ENCODE measurements at regions not wholly inside any gene's neighbourhood (a gene's known extent, or its start where the extent isn't known, plus 50 kb on each side); places are given as distances from the start of the nearest gene placed in this dataset.

DNA sequence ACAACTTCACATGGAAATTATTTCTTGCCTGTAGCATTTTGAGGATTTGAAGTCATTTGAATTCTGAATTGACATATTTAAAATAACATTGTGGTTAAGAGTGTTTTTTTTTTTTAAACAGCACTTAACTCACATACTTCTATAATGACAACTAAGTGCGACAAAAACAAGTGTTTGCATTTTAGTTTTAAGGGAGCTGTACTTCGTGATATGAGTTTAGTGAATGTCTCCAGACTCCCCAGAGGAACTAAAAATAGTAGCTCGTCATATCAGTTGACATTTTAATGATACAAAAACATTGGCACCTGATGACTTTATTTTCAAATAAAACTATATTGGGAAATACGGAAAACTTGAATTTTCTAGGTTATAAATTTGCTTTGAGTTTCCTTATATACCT lies 389.6 kb upstream of the MON1B start:
- ATAC-seq (ENCODE audit: low FRiP score): no peak
- no peaks in the 10 kb centered on the region for H3K27me3 ChIP-seq (ENCODE audit: control insufficient read depth in 1 of 2, insufficient read depth in 2 of 2, low read length in 1 of 2)
- H3K4me3 ChIP-seq (ENCODE audit: low read length in 2 of 2): no peak overlapping the region
- peaks cover 4% of the 10 kb centered on the region for H3K9me3 ChIP-seq (ENCODE audit: control insufficient read depth, low read length)
- intact Hi-C loops (cut with DNase I): no loop called here
- H3K27ac ChIP-seq (ENCODE audit: low read depth in 1 of 2, low read length in 2 of 2): no peak overlapping the region
- no peaks in the 10 kb centered on the region for H3K4me1 ChIP-seq (ENCODE audit: control insufficient read depth in 1 of 2, insufficient read depth in 2 of 2, low read length in 2 of 2)
- no peaks in the 10 kb centered on the region for H3K36me3 ChIP-seq (ENCODE audit: control insufficient read depth in 1 of 2, insufficient read depth in 2 of 2, low read length in 1 of 2)
- no peak for DNase-seq
- WGBS, 2 donors: 35 to 42% methylated on average over 4 of the region's 4 CpGs

DNA sequence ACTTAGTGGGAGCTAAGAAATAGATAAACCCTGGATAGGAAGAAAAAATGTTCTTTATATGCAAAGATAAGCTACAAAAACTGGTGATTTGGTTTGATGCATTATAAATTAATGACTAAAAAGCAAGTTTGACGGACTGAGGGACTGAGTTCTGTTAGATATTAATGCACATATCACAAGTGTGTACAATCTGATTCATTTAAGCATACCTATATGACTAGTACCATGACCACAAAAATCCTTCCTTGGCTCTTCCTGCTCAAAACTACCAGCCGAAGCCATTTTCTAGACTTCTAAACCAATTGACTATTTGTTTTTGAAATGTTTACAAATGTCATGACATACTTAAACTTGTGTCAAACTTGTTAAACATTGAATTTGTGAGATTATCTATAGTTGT lies 374.5 kb upstream of the MON1B start:
- Histone ChIP-seq H3K9me3 (ENCODE audit: control insufficient read depth, low read length) (peaks cover 2% of the 10 kb centered on the region), H3K4me3 (ENCODE audit: low read length in 2 of 2) (no peak overlapping the region), H3K4me1 (ENCODE audit: control insufficient read depth in 1 of 2, insufficient read depth in 2 of 2, low read length in 2 of 2) (no peaks in the 10 kb centered on the region), H3K36me3 (ENCODE audit: control insufficient read depth in 1 of 2, insufficient read depth in 2 of 2, low read length in 1 of 2) (no peaks in the 10 kb centered on the region), H3K27ac (ENCODE audit: low read depth in 1 of 2, low read length in 2 of 2) (no peak overlapping the region), H3K27me3 (ENCODE audit: control insufficient read depth in 1 of 2, insufficient read depth in 2 of 2, low read length in 1 of 2) (no peaks in the 10 kb centered on the region)
- DNase-seq (no peak), ATAC-seq (ENCODE audit: low FRiP score) (no peak)
- 72% methylated on average over 2 of the region's 2 CpGs for WGBS, 2 donors
- intact Hi-C loops (cut with DNase I): no loop called here

DNA sequence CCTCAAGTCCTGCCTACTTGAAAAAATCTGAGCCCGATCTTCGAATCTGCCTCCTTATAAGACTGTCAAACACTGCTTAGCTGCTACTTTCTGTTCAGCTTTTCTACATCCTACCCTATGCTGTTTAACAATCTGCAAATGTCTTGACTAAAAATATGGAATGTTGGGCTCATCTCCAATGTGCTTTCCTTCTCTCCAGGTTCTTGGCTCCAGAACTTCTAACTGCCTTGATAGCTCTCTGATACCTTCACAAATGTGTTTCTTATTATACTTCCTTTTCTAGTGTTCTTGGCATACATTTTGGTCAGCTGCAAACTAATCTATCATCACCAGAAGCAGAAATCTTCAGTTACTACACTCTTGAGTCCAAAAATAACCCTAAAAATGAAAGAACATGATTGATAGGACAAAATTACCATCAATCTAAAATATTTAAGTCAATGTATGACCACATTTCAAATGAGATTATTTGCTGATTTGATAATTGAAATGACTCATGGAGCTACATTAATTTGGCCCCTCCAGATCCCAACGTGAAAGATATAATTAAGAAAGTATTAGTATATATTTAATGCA lies 372.3 kb upstream of the MON1B start:
- Histone ChIP-seq H3K4me3 (ENCODE audit: low read length in 2 of 2) (no peak overlapping the region), H3K36me3 (ENCODE audit: control insufficient read depth in 1 of 2, insufficient read depth in 2 of 2, low read length in 1 of 2) (no peaks in the 10 kb centered on the region), H3K27ac (ENCODE audit: low read depth in 1 of 2, low read length in 2 of 2) (no peak overlapping the region), H3K27me3 (ENCODE audit: control insufficient read depth in 1 of 2, insufficient read depth in 2 of 2, low read length in 1 of 2) (no peaks in the 10 kb centered on the region), H3K4me1 (ENCODE audit: control insufficient read depth in 1 of 2, insufficient read depth in 2 of 2, low read length in 2 of 2) (no peaks in the 10 kb centered on the region), H3K9me3 (ENCODE audit: control insufficient read depth, low read length) (peaks cover 2% of the 10 kb centered on the region)
- intact Hi-C loops (cut with DNase I): no loop called here
- DNase-seq: no peak
- WGBS, 2 donors: 12 to 14% methylated on average over 3 of the region's 3 CpGs
- ATAC-seq (ENCODE audit: low FRiP score): no peak

- ATAC-seq (ENCODE audit: low FRiP score): no peak
- WGBS, 2 donors: 70 to 76% methylated on average over 8 of the region's 8 CpGs
- H3K27me3 ChIP-seq (ENCODE audit: control insufficient read depth in 1 of 2, insufficient read depth in 2 of 2, low read length in 1 of 2): no peaks in the 10 kb centered on the region
Observed at GRCh38 chr16:76819226-76819916, 371.6 kb upstream of the MON1B start.

GRCh38 chr16:76824221-76824620 lies 366.8 kb upstream of the MON1B start:
- intact Hi-C loops (cut with DNase I): no loop called here
- Histone ChIP-seq H3K36me3 (ENCODE audit: control insufficient read depth in 1 of 2, insufficient read depth in 2 of 2, low read length in 1 of 2) (no peaks in the 10 kb centered on the region), H3K9me3 (ENCODE audit: control insufficient read depth, low read length) (no peaks in the 10 kb centered on the region), H3K4me1 (ENCODE audit: control insufficient read depth in 1 of 2, insufficient read depth in 2 of 2, low read length in 2 of 2) (no peaks in the 10 kb centered on the region), H3K27ac (ENCODE audit: low read depth in 1 of 2, low read length in 2 of 2) (no peak overlapping the region), H3K4me3 (ENCODE audit: low read length in 2 of 2) (no peak overlapping the region), H3K27me3 (ENCODE audit: control insufficient read depth in 1 of 2, insufficient read depth in 2 of 2, low read length in 1 of 2) (peaks cover 0 to 2% of the 10 kb centered on the region in 2 donors)
- DNase-seq (no peak), ATAC-seq (ENCODE audit: low FRiP score) (no peak)
- 7 to 11% methylated on average over 1 of the region's 1 CpG for WGBS, 2 donors

More at GRCh38 chr16:76819226-76819916, 371.6 kb upstream of the MON1B start:
- H3K27ac ChIP-seq (ENCODE audit: low read depth in 1 of 2, low read length in 2 of 2): no peak overlapping the region
- no peaks in the 10 kb centered on the region for H3K36me3 ChIP-seq (ENCODE audit: control insufficient read depth in 1 of 2, insufficient read depth in 2 of 2, low read length in 1 of 2)
- no peak overlapping the region for H3K4me3 ChIP-seq (ENCODE audit: low read length in 2 of 2)
- H3K9me3 ChIP-seq (ENCODE audit: control insufficient read depth, low read length): peaks cover 2% of the 10 kb centered on the region
- H3K4me1 ChIP-seq (ENCODE audit: control insufficient read depth in 1 of 2, insufficient read depth in 2 of 2, low read length in 2 of 2): no peaks in the 10 kb centered on the region
- no peak for DNase-seq
- intact Hi-C loops (cut with DNase I): no loop called here

DNA sequence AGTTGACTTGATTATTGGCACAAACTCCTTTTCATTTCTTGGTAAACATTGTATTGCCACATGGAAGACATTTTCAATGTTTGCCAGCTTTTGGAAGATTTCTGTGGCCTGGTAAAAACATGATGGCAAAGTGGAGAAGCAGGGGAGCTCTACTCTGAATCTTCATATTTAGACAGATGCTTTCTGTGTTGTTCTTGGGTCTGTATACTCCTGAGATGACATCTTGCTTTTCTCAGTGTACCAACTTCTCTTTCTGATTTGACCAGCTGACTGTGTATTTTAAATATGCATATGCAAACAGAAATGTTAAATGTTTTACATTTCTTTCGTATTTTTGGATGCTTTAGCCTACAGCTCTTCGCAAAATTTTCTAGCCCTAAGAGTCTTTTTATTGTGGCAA lies 366.2 kb upstream of the MON1B start:
- Histone ChIP-seq H3K36me3 (ENCODE audit: control insufficient read depth in 1 of 2, insufficient read depth in 2 of 2, low read length in 1 of 2) (no peaks in the 10 kb centered on the region), H3K9me3 (ENCODE audit: control insufficient read depth, low read length) (no peaks in the 10 kb centered on the region), H3K4me3 (ENCODE audit: low read length in 2 of 2) (no peak overlapping the region), H3K27me3 (ENCODE audit: control insufficient read depth in 1 of 2, insufficient read depth in 2 of 2, low read length in 1 of 2) (peaks cover 0 to 2% of the 10 kb centered on the region in 2 donors), H3K4me1 (ENCODE audit: control insufficient read depth in 1 of 2, insufficient read depth in 2 of 2, low read length in 2 of 2) (no peaks in the 10 kb centered on the region), H3K27ac (ENCODE audit: low read depth in 1 of 2, low read length in 2 of 2) (no peak overlapping the region)
- ATAC-seq (ENCODE audit: low FRiP score) (no peak), DNase-seq (no peak)
- WGBS, 2 donors: 61 to 70% methylated on average over 2 of the region's 2 CpGs
- intact Hi-C loops (cut with DNase I): no loop called here

DNA sequence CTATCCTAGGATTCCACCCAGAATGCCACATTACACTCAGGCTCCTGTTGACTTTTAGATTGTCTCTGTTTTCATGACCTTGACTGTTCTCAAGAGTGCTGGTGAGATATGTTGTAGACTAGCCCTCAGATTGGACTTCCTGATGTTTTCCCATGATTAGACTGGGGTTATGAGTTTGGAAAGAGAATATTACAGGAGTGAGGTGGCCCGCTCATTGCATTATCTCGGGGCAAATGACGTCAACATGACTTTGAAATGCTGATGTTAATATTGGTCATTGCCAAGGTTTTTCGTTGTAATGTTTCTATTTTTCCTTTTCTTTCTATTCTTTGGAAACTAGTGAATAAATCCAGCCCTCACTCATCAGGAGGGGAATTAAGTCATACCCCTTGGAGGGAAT lies 355.7 kb upstream of the MON1B start:
- intact Hi-C loops (cut with DNase I): no loop called here
- DNase-seq (no peak), ATAC-seq (ENCODE audit: low FRiP score) (no peak)
- no peaks in the 10 kb centered on the region for H3K36me3 ChIP-seq (ENCODE audit: control insufficient read depth in 1 of 2, insufficient read depth in 2 of 2, low read length in 1 of 2)
- 60 to 73% methylated on average over 4 of the region's 4 CpGs for WGBS, 2 donors
- no peaks in the 10 kb centered on the region for H3K4me1 ChIP-seq (ENCODE audit: control insufficient read depth in 1 of 2, insufficient read depth in 2 of 2, low read length in 2 of 2)
- no peaks in the 10 kb centered on the region for H3K9me3 ChIP-seq (ENCODE audit: control insufficient read depth, low read length)
- no peak overlapping the region for H3K27ac ChIP-seq (ENCODE audit: low read depth in 1 of 2, low read length in 2 of 2)
- no peaks in the 10 kb centered on the region for H3K27me3 ChIP-seq (ENCODE audit: control insufficient read depth in 1 of 2, insufficient read depth in 2 of 2, low read length in 1 of 2)
- H3K4me3 ChIP-seq (ENCODE audit: low read length in 2 of 2): no peak overlapping the region

- 75 to 80% methylated on average over 5 of the region's 5 CpGs for WGBS, 2 donors
- Histone ChIP-seq H3K4me3 (ENCODE audit: low read length in 2 of 2) (no peak overlapping the region), H3K27ac (ENCODE audit: low read depth in 1 of 2, low read length in 2 of 2) (no peak overlapping the region), H3K4me1 (ENCODE audit: control insufficient read depth in 1 of 2, insufficient read depth in 2 of 2, low read length in 2 of 2) (no peaks in the 10 kb centered on the region), H3K36me3 (ENCODE audit: control insufficient read depth in 1 of 2, insufficient read depth in 2 of 2, low read length in 1 of 2) (no peaks in the 10 kb centered on the region), H3K27me3 (ENCODE audit: control insufficient read depth in 1 of 2, insufficient read depth in 2 of 2, low read length in 1 of 2) (no peaks in the 10 kb centered on the region), H3K9me3 (ENCODE audit: control insufficient read depth, low read length) (no peaks in the 10 kb centered on the region)
- intact Hi-C loops (cut with DNase I): no loop called here
- DNase-seq: no peak
- ATAC-seq (ENCODE audit: low FRiP score): no peak
Observed at GRCh38 chr16:76835779-76836300, 355.1 kb upstream of the MON1B start.

GRCh38 chr16:76837872-76838271 lies 353.1 kb upstream of the MON1B start:
- intact Hi-C loops (cut with DNase I): no loop called here
- H3K36me3 ChIP-seq (ENCODE audit: control insufficient read depth in 1 of 2, insufficient read depth in 2 of 2, low read length in 1 of 2): no peaks in the 10 kb centered on the region
- no peak for ATAC-seq (ENCODE audit: low FRiP score)
- H3K9me3 ChIP-seq (ENCODE audit: control insufficient read depth, low read length): no peaks in the 10 kb centered on the region
- no peak for DNase-seq
- H3K4me1 ChIP-seq (ENCODE audit: control insufficient read depth in 1 of 2, insufficient read depth in 2 of 2, low read length in 2 of 2): no peaks in the 10 kb centered on the region
- no peak overlapping the region for H3K27ac ChIP-seq (ENCODE audit: low read depth in 1 of 2, low read length in 2 of 2)
- no peaks in the 10 kb centered on the region for H3K27me3 ChIP-seq (ENCODE audit: control insufficient read depth in 1 of 2, insufficient read depth in 2 of 2, low read length in 1 of 2)
- WGBS, 2 donors: 77 to 80% methylated on average over 5 of the region's 5 CpGs
- no peak overlapping the region for H3K4me3 ChIP-seq (ENCODE audit: low read length in 2 of 2)

Data from aorta (tissue), 5 donors.